Lung microvascular endothelial cell (primary cell): ENCODE measurements at regions not wholly inside any gene's neighbourhood (a gene's known extent, or its start where the extent isn't known, plus 50 kb on each side); places are given as distances from the start of the nearest gene placed in this dataset.
A peak's percentile ranks its signal among the peaks of the same experiment; 100 is the strongest.

Source experiments
- DNase-seq, 2 donors: peaks; one replicate each; pipeline versions ENCODE4 v3.0.0 to v3.0.0-alpha.2; 2010; ENCODE audit warnings: low read depth in 2 of 2

DNA sequence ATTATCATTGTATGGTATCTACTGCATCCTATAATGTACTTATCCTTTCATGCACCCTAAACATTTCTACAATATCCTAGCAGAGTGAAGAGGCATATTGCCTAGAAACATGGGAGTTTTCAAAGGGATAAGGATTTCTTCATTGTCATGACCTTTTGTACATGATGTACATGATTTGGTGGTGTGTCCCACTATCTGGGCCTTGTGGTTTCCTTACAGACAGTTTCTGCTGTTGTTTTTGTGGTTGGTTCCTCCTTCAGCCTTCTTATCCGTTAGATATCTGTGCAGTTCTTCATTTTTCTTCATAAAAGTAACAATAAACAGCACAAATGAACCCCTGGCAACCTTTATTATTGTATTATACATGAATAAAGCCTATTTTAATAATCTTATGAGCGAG, 70.4 kb upstream of the BACH1 start:
- no peak for DNase-seq

DNA sequence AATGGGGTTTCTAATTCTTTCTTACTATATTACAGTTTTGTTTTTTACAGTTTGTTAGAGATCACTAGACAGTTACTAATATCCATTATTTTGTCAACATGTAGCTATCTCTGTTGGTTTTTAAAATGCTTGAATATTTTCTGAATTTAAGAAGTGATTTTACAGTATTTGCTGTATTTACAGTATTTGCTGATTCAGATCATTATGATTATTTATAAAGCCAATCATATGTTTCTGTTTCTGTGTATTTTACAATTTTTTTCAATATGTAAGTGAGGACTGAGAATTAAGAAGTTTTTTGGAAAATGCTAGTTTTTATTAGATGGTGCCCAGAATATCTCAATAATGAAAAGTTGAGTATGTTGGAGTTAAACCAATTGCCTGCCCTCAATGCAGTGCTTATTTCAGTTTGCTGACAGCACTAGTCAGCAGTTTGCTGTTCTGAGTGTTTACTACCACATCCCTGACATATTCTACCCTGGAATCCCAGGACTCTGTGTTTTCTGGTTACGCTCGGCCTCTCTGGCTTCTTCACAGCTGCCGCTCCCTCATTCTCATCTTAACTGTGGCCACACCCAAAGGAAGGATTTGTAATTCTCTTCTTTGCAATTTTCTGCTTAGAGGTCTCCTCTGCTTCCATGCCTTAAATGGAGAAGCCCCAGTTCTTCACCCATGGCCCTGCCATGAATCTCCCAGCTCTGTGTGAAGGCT, 68.0 kb upstream of the BACH1 start:
- DNase-seq: no peak

DNA sequence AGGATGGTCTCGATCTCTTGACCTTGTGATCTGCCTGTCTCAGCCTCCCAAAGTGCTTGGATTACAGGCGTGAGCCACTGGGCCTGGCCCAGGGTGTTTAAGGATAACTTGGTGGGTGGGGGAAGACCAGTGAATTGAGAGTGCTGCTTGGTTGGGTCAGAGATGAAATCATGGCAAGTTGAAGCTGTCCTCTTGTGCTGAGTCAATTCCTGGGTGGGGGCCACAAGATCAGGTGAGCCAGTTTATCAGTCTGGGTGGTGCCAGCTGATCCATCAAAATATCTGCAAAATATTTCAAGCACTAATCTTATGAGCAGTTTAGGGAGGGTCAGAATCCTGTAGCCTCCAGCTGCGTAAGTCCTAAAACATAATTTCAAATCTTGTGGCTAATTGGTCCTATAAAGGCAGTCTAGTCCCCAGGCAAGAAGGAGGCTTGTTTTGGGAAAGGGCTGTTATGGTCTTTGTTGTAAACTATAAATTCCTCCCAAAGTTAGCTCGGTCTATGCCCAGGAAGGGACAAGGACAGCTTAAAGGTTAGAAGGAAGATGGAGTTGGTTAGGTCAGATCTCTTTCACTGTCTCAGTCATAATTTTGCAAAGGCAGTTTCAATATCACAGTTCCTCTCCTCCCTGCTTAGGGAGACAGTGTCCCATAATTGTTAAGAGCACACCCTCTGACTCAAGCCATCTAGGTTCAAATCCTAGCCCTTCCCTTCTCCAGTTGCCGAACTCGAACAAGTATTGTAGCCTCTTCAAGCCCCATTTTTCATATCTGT, 66.8 kb upstream of the BACH1 start:
- DNase-seq: no peak

- DNase-seq: peak in 1 of 2 donors; percentile 55
Observed at GRCh38 chr21:29232530-29233255, 66.0 kb upstream of the BACH1 start.

DNA sequence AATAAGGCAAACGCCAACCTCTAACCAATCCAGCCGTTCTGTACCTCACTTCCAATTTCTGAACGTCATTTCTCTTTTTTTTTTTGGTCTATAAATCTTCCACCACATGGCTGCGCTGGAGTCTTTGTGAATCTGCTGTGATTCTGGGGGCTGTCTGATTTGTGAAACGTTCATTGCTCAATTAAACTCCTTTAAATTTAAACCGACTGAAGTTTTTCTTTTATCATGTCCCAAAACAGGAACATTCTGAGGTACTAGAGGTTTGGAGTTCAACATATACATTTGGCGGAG, 65.5 kb upstream of the BACH1 start:
- peak; percentile 5 to 38 for DNase-seq

GRCh38 chr21:29233611-29234540, 64.8 kb upstream of the BACH1 start:
- no peak for DNase-seq

- no peak for DNase-seq
Observed at GRCh38 chr21:29235714-29236197, 63.0 kb upstream of the BACH1 start.

GRCh38 chr21:29236201-29236600, 62.5 kb upstream of the BACH1 start:
- no peak for DNase-seq

- no peak for DNase-seq
Observed at GRCh38 chr21:29237110-29238052, 61.3 kb upstream of the BACH1 start.

DNA sequence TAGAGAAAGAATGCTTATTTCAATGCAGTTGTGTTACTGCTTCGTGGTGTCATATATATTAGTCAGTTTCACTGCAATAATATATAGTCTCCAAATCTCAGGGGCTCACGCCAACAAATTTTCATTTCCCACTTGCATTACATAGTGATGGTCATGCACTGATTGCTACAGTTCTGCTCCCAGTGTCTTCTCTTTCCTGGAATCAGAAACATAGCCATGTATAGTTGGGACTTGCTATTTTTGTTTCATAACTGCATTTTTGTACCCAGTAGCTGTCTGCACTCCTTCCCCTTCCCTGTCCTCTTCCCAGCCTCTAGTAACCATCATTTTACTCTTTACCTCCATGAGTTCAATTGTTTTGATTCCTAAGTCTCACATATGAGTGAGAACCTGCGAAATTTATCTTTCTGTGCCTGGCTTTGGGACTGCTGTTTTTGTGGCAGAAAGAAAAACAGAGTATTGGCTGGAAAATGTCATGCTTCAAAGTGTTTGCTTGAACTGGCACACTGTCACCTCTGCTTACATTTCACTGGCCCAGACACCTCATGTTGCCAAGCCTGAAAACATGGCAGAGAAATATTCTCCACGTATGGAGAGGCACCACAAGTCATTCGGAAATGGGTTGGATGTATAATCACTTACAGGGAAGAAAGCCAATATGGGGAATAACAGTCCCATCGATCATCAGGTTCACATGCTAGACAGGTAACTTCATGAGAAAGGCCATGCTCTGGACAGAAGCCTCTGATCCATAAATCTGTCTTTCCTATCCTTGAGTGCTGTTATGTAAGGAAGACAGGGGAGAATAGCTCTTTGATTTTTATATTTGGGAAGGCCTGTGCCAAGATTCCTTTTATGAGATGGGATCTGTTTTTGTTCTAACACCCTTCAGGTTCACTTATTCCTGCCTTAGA, 60.4 kb upstream of the BACH1 start:
- no peak for DNase-seq

- DNase-seq: no peak
Observed at GRCh38 chr21:29238967-29239290, 59.8 kb upstream of the BACH1 start.

DNA sequence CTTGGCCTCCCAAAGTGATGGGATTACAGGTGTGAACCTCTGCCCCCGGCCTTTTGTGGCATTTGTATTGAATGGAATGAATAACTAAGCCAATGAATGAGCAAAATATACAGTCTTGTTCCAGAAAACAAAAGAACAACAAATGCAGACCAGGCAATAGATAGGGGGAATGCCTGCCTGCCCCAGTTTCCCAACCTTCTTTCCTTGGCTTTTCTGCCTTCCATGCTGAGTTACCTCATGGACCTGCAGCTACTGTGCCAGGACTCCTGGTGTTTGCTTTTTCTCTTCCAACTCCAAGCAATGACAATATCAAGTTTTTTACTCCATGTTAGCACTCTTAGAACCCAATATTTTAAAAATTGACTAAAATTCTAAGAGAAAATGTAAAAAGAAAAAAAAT, 58.6 kb upstream of the BACH1 start:
- DNase-seq: no peak

- DNase-seq: no peak
Observed at GRCh38 chr21:29242201-29242600, 56.5 kb upstream of the BACH1 start.

- no peak for DNase-seq
Observed at GRCh38 chr21:29243188-29243587, 55.5 kb upstream of the BACH1 start.

DNA sequence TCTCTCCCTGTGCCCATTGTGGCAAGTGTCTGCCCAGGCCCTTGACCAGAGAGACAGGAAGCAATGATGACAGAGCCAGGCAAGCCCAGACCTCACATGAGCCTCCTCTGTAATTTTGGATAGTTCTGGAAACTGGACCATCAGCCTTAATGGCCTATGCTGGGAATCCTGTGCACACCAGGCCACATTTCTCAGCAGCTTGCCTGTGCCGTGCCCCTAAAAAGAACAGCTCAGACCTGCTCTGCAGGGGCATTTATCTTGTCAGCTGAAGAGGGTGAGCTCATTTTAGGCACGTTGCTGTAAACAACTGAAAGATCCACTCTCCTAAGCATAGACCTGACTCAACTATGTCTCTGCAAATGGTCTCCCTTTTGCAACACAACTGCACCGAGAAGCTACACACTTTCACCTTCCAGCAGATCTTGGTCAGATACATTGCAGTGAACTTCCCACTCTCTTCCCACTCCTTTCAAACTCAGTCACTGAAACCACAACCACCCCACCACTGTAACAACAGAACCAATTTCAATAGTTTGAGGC, 53.5 kb upstream of the BACH1 start:
- DNase-seq: no peak

- DNase-seq: no peak
Observed at GRCh38 chr21:29245863-29246262, 52.9 kb upstream of the BACH1 start.

DNA sequence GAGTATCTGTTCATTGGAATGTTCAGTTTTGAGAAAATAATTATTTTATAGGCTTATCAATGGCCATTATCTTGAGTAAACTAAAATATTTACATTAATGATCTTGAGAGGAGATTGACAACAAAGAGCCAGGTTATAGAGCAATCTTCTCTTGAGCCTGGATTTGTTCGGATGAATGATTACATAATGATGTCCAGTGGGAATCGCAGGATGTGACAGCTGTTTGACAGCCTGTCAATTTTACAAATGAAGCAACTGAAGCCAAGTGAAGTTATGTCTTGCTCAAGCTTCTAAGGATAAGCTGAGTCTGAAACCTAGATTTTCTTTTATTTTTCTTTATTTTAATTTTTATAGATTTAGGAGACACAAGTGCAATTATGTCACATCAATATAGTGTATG, 52.1 kb upstream of the BACH1 start:
- DNase-seq: no peak

- DNase-seq: no peak
Observed at GRCh38 chr21:29248124-29248523, 50.6 kb upstream of the BACH1 start.
